HG03460 (cell line): ENCODE measurements at regions not wholly inside any gene's neighbourhood (a gene's known extent, or its start where the extent isn't known, plus 50 kb on each side); places are given as distances from the start of the nearest gene placed in this dataset.

ENCODE experiments used
- ATAC-seq: cut with Tn5 transposase; IDR thresholded peaks from one replicate; pipeline ENCODE4 v1.9.1; 2021; ENCODE audit not compliant: unreplicated experiment

GRCh38 chr13:59494151-59494550, 669.6 kb downstream of the DIAPH3 start:
- ATAC-seq, result no peak

GRCh38 chr13:59494560-59494970, 669.2 kb downstream of the DIAPH3 start:
- no peak for ATAC-seq

GRCh38 chr13:59495299-59495698, 668.4 kb downstream of the DIAPH3 start:
- no peak for ATAC-seq

GRCh38 chr13:59495936-59496512, 667.7 kb downstream of the DIAPH3 start:
- no peak for ATAC-seq

- no peak for ATAC-seq
Measured at GRCh38 chr13:59497621-59498247, 666.0 kb downstream of the DIAPH3 start.

- no peak for ATAC-seq
Measured at GRCh38 chr13:59501004-59501403, 662.7 kb downstream of the DIAPH3 start.

- ATAC-seq, result no peak
Measured at GRCh38 chr13:59504407-59504806, 659.3 kb downstream of the DIAPH3 start.

- no peak for ATAC-seq
Measured at GRCh38 chr13:59510386-59510785, 653.3 kb downstream of the DIAPH3 start.

GRCh38 chr13:59513686-59514085, 650.0 kb downstream of the DIAPH3 start:
- ATAC-seq, result no peak

- no peak for ATAC-seq
Measured at GRCh38 chr13:59514316-59514715, 649.4 kb downstream of the DIAPH3 start.

- ATAC-seq, result no peak
Measured at GRCh38 chr13:59519819-59520218, 643.9 kb downstream of the DIAPH3 start.

- no peak for ATAC-seq
Measured at GRCh38 chr13:59521549-59521948, 642.2 kb downstream of the DIAPH3 start.

GRCh38 chr13:59522652-59523051, 641.1 kb downstream of the DIAPH3 start:
- no peak for ATAC-seq

- ATAC-seq, result no peak
Measured at GRCh38 chr13:59527500-59527899, 636.2 kb downstream of the DIAPH3 start.

GRCh38 chr13:59531571-59532091, 632.1 kb downstream of the DIAPH3 start:
- ATAC-seq, result no peak

GRCh38 chr13:59532405-59532804, 631.3 kb downstream of the DIAPH3 start:
- ATAC-seq, result no peak

- no peak for ATAC-seq
Measured at GRCh38 chr13:59533561-59534555, 629.9 kb downstream of the DIAPH3 start.

- no peak for ATAC-seq
Measured at GRCh38 chr13:59534806-59535205, 628.9 kb downstream of the DIAPH3 start.

- no peak for ATAC-seq
Measured at GRCh38 chr13:59537500-59537899, 626.2 kb downstream of the DIAPH3 start.

- ATAC-seq, result no peak
Measured at GRCh38 chr13:59538512-59538911, 625.2 kb downstream of the DIAPH3 start.

- ATAC-seq, result no peak
Measured at GRCh38 chr13:59542303-59542702, 621.4 kb downstream of the DIAPH3 start.

GRCh38 chr13:59543418-59543817, 620.3 kb downstream of the DIAPH3 start:
- no peak for ATAC-seq
